ENCODE measurements at regions not wholly inside any gene's neighbourhood (a gene's known extent, or its start where the extent isn't known, plus 50 kb on each side); places are given as distances from the start of the nearest gene placed in this dataset.

DNA sequence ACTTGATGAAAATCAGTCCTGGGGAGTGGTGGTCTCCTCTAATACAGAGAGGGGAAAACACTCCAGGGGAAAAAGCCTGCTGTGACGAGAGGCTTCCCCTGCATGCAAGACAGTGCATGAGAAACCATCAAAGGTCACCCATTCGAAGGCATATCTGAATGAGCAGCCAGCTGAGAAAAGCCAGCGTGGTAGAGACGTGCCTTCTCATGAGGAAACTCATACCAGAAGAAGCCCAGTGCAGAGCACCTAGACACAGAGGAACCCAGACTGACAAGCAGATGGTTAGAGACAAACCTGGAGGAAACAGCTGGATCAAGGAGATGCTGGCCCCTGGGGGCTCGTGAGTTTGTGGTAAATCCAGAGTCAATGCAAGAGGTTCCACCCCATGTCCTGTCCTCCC is 534.8 kb downstream of the BRD1 start:
- DNase-seq (ENCODE audit: extremely low read depth, low read depth): no peak
- TF ChIP-seq, protein P1, sequence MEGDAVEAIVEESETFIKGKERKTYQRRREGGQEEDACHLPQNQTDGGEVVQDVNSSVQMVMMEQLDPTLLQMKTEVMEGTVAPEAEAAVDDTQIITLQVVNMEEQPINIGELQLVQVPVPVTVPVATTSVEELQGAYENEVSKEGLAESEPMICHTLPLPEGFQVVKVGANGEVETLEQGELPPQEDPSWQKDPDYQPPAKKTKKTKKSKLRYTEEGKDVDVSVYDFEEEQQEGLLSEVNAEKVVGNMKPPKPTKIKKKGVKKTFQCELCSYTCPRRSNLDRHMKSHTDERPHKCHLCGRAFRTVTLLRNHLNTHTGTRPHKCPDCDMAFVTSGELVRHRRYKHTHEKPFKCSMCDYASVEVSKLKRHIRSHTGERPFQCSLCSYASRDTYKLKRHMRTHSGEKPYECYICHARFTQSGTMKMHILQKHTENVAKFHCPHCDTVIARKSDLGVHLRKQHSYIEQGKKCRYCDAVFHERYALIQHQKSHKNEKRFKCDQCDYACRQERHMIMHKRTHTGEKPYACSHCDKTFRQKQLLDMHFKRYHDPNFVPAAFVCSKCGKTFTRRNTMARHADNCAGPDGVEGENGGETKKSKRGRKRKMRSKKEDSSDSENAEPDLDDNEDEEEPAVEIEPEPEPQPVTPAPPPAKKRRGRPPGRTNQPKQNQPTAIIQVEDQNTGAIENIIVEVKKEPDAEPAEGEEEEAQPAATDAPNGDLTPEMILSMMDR (IDR thresholded peaks at IDR 0.05; ENCODE audit: low read depth, low read length): no peak

DNA sequence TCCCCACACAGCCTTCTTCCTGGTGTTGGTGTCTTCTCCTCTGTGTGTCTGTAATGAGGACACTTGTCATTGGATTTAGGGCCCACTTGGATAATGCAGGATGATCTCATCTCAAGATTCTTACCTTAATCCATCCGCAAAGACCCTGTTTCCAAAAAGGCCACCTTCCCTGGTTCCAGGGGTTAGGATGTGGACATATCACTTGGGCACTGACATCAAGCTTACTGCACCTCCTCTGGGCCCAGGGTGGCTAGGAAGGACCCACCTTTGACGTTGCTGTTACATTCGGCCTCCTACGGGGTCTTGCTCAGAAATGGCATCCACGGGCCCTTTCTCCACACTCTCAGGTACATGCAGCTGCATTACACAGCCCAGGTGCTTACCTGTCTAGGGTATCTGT is 535.9 kb downstream of the BRD1 start:
- no peak for DNase-seq (ENCODE audit: extremely low read depth, low read depth)

DNA sequence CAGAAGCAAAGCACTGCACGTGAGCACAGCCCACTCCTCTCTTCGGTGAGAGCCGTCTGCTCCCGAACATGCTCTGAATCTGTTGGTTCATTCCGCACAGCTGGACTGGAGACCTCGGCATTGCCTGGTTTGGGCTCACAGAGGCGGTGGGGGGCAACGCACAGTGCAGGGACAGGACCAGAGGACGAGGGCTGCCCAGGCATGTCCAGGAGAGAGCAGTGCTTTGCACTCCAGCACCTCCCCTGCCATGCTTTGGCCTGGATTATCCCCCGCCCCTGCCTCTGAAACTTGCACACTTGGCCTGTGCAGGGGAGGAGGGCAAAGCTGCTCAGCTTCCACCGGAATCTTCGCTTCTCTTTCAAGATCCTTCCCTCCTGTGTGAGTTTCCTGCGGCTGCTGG is 536.5 kb downstream of the BRD1 start:
- TF ChIP-seq, protein P1 (IDR thresholded peaks at IDR 0.05; ENCODE audit: low read depth, low read length): no peak
- DNase-seq (ENCODE audit: extremely low read depth, low read depth): no peak

More for the DNA sequence above, 535.9 kb downstream of the BRD1 start:
- TF ChIP-seq, protein P1 (IDR thresholded peaks at IDR 0.05; ENCODE audit: low read depth, low read length): no peak

DNA sequence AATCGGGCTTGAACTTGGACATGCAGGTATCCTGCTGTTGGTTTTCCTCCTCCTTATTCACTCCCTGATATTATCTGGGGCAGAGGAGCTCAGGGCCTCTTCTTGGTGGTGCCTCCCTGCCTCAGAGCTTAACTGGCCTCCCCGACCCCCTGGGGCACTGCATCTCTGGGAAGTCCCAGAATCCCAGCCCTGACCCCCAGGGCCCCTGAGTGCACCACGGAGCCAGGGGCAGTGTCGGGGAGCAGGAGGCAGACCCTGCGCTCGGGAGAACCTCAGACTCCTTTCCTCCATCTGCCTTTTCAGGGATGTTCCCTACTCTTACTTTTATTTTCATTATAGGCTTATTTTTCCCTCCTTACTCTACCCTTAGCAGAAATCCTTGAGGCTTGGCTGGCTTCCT is 537.0 kb downstream of the BRD1 start:
- no peak for DNase-seq (ENCODE audit: extremely low read depth, low read depth)
- TF ChIP-seq, protein P1 (IDR thresholded peaks at IDR 0.05; ENCODE audit: low read depth, low read length): no peak

DNA sequence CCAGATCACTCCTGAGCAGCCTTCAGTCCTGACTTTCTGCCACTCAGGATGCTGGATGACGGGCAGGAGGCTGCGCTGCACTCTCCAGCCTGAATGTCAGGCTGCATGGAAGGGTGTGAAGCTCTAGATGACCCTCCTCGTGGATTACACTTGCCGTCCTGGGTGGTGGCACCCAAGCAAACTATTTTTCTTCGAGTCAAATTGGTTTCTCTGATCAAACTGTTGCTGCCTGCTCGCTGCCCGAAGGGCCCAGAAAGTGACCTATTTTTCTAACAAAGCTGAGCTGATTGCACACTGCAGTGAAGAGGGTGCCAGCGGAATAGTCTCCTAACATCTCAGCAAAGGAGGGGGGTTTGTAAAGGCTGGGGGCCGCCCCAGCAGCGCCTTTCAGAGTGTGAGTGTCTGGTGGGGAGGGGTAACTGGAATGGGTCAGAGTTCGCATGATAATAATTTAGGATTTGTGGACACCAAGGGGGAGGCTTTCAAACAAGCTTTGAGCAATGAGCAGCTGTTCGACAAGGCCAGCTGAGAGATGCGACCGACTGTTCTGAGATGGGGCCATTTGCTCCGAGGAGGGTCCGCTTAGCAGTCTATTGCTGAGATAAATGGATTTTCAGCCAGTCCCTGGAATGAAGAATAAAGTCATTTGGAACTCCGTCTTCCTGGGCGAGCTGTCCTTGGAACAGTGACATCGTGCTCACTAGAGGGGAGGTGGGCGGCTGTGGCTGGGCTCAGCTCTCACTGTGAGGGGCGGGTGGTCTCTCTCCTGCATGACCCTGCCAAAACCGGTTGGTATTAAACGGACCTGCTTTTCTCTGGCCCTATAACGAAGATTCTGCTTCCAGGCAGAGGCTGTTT is 537.6 kb downstream of the BRD1 start:
- TF ChIP-seq, protein P1 (IDR thresholded peaks at IDR 0.05; ENCODE audit: low read depth, low read length): no peak

DNA sequence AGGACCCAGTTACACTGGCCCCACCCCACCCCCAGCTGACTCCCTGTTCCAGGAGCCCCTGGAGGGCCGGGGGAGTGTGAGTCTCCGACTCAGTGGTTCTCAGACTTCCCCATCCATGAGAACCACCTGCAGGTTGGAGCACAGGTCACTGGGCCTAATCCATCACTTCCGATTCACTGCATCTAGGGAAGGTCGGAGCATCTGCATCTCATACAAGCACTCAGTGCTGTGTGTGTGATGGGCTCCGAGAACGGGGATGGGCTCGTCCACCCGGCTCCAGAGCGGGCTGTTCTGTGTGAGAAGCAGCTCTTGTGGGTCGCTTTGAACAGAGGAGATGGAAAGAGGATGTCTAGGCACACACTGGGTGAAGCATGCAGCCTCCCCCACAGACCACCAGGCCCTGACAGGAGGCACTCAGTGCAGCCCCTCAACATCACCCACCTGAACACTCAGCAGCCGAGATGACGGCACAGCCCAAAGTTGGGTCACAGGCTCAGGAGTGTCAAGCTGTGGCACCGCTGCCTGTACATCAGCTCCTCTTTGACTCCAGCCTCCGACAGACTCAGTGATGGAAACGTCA is 541.4 kb downstream of the BRD1 start:
- no peak for DNase-seq (ENCODE audit: extremely low read depth, low read depth)
- TF ChIP-seq, protein P1 (IDR thresholded peaks at IDR 0.05; ENCODE audit: low read depth, low read length): no peak

More for the DNA sequence above, 537.6 kb downstream of the BRD1 start:
- DNase-seq (ENCODE audit: extremely low read depth, low read depth): no peak

DNA sequence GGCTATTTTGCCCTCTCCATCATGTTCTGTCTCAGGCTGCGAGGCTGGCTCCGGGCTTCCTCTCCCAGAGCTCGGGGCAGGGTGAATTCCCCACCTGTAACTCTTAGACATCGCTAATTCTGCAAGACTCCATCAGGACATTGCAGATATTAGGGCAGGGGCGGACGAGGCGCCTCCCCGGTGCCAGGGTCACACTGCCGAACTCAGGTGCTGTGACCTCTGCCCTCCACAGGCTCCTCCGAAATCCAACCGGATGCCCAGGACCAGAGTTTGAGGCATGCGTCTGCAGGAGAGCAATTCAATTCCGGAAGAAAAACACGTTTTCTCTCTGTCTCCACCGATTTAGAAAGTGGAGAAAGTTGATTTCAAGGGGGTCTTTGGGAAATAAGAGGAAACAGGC is 542.7 kb downstream of the BRD1 start:
- no peak for DNase-seq (ENCODE audit: extremely low read depth, low read depth)
- TF ChIP-seq, protein P1 (IDR thresholded peaks at IDR 0.05; ENCODE audit: low read depth, low read length): no peak
